HG02840 (cell line): ENCODE measurements at regions not wholly inside any gene's neighbourhood (a gene's known extent, or its start where the extent isn't known, plus 50 kb on each side); places are given as distances from the start of the nearest gene placed in this dataset.
"Not testable (repeated sequence)": the region's sequence is repeated elsewhere in the genome, so short reads cannot be mapped to it uniquely, and the experiment has no call there.

ENCODE experiments used
- ATAC-seq: cut with Tn5 transposase; IDR thresholded peaks from one replicate; pipeline ENCODE4 v1.9.1; 2021; ENCODE audit warnings: mild to moderate bottlenecking, moderate library complexity, moderate number of reproducible peaks; ENCODE audit not compliant: unreplicated experiment, low FRiP score

DNA sequence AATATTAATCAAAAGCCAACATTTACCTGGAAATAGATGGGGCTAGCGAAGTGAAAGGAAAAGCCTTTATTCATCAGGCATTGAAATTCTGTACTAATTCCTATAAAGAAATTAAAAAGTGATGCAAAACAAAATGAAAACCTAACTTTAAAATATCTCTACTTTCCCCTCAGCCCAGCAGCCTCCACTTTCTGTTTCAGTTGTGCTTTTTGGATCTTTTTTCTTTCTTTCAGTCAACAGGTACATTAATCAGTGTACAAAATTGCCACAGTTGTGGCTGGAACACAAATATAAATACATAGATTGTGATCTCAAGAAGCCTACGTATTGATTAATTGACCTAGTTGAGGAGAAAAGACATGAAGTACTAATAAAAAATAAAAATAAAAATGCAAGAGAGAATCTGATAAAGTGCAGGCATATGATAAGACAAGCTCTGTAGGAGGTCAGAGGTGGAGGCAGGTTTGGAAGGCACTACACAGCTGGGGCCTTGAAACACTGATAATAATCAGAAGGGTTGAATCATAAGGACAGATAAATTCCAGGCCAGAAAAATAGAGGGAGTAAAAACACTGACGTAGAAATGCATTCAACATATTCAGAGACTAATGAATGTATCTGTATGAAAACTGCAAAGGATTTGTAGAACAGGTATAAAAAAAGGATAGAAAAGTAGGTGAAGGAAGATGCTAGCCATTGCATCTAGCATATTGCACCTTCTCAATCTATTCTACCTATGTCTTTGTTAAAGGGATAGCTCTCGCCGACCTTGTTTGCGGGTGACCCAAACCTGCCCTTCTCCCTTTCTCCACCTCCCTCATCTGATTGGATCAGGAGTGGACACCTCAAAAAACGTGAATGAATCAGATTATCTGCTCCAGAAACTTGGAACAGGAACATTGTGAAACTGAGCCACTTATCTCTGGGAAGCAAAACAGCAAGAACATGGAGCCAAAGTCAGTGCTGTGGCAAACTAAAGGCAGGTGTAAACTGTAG is 607.8 kb upstream of the ADGRL2 start:
- no peak for ATAC-seq

DNA sequence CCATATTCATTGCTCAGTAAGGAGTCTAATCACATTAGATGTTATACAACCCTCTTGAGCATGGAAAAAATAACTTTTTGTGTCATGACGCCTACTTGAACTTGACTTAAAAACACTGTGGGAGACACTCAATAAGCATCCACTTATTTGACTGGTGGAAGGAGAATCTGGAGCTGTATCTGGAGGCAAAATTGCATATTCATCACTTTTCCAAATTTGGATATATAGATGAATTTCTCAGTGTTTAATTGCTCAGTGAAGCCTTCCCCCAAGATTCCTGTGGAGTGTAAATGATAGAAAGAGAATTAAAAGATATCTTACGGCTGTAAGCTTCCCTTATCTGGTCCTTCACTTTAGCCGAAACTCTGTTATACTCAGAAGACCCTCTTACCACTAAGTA is 610.7 kb upstream of the ADGRL2 start:
- ATAC-seq = no peak

DNA sequence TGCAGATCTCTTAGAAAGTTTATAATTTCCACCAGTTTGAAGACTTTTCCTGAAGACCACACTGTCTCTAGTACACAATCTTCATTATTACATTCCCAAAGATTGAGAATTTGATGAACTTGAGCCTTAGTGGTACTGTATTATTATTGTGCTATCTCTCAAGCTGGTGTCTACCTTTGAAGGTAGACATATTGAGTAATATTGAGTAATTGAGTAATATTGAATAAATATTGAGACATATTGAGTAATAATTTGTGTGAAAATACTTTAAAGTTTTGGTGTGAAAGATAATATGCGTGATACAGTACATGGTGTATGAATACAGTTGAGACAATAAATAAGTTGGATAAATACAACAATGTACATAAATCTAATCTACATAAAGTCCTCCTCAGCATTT is 613.1 kb upstream of the ADGRL2 start:
- ATAC-seq = no peak

DNA sequence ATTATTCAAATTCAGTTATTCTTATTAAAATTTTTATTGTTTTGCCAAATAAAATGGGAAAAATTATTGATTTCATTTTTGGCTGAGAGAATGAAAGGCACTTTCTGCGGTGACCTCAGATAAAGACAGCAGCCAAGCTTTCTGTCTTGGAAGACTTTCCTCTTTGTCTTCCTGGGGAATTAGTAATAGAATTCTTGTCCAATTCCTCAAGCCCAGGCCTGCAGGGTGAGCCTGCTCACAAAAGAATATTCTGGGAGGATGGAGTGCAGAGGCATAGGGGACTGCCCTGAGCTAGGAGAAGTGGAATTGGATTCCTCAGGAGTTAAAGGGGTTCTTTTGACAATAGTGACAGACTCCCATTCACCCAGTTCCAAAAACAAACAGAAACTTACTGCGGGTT is 614.5 kb upstream of the ADGRL2 start:
- no peak for ATAC-seq

DNA sequence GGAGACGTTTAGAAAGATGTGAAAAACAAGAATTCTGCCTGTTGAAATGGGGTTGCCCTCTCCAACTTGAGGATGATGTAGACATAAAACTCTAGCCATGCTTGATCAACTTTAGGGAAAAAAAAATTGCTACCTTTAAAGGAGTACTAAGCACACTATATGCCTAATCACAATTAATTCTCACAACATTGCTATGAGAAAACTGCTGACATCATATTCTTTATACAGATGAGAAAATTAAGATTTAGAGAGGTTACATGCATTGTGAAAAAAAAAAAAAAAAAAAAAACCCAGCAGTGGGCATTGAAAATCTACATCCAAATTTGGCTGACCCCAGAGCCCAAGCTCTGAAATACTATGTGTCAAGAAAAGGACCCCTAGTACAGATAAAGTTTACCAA is 617.2 kb upstream of the ADGRL2 start:
- ATAC-seq = no peak

DNA sequence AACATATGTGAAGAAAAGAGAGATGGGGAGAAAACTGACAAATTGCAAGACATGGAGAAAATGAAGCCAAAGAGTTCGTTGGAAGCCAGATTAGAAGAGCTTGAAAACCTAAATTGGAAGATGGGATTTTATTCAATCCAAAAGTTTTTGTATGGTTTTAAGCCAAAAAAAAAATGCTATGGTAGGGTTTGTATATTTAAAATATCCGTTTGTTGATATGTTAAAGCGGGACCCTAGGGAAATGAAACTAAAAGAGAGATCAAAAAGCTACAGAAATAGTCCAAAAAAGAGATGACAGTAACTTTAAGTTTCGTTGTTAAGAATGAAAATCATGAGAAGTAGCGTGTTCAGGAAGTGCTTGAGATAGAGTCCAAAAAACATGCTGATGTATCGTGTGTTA is 617.7 kb upstream of the ADGRL2 start:
- ATAC-seq = no peak

DNA sequence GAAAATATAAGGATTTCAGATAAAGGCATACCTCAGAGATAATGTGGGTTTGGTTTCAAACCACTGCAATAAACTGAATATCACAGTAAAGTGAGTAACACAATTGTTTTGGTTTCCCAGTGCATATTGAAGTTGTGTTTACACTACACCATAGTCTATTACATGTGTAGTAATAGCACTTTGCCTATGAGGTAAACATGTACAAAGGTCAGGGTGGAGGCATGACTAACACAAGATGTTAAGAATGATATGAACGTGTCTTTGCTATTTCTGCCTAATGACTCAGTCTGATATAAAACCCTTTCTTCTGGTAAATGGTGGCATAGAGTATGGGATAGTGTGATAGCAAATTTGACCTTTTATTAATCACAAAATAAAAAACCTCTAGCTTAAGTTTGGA is 621.5 kb upstream of the ADGRL2 start:
- no peak for ATAC-seq

DNA sequence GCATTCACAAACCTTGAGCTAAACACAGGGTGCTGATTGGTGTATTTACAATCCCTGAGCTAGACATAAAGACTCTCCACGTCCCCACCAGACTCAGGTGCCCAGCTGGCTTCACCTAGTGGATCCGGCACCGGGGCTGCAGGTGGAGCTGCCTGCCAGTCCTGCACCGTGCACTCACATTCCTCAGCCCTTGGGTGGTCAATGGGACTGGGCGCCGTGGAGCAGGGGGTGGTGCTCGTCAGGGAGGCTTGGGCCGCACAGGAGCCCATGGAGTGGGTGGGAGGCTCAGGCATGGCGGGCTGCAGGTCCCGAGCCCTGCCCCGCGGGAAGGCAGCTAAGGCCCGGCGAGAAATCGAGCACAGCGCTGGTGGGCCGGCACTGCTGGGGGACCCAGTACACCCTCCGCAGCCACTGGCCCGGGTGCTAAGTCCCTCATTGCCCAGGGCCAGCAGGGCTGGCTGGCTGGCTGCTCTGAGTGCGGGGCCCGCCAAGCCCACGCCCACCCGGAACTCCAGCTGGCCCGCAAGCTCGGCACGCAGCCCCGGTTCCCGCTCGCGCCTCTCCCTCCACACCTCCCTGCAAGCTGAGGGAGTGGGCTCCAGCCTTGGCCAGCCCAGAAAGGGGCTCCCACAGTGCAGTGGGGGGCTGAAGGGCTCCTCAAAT is 622.2 kb upstream of the ADGRL2 start:
- ATAC-seq = not testable (repeated sequence)

DNA sequence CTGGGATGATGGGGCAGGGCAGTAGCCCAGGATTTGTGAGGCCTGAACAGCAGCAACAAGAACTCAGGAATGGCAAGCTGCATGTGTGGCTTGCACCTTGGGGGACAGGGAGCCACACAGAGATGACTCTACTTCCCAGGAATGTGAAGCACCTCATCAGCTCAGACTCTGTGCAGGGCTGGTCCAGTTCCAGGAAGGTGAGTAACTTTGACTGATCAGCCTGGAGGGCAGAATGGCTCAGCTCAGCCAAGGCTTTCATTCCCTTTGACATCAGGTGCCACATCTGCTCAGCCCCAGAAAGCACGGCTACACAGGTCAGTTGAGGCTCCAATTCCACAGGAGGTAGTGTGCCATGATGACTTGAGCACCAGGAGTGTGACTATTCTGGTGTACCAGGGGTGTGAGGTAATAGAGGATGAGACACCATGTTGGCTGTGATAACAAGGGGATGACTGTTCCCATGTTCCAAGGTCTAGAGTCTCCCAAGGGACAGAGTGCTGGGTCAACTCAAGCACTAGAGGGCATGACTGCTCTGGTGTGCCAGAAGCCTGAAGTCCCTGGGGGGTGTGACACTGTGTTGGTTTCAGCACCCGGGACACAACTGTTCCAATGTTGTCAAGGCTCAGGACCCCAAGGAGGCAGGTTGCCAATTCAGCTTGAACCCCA is 625.8 kb upstream of the ADGRL2 start:
- ATAC-seq = no peak

DNA sequence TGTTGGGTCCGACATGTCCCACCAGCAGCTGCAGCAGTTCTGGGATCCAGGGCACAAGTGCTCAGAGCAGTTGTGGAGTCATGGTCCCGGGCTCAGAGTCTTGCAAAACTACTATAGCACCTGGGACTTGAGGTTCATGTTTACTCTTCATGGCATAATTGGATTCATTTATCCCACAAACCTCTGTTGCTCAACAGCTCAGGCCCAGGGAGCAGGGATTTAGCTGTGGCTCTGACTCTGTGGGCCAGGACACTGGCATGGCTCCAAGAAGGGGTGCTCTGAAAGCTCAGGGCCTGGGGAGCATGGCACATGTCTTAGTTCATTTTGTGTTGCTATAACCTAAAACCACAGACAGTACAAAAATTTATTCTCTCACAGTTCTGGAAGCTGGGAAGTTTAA is 626.7 kb upstream of the ADGRL2 start:
- ATAC-seq = no peak

DNA sequence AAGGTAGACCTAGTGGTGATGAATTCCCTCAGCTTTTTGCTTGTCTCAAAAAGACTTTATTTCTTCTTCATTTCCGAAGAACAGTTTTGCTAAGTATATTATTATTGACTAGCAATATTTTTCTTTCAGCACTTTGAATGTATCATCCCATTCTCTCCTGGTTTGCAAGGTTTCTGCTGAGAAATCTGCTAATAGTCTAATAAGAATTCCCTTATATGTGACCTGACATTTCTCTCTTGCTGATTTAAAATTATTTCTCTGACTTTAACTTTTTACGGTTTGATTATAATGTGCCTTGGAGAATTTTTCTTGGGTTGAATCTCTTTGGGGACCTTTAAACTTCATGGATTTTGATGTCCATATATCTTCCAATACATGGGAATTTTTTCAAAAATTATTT is 628.3 kb upstream of the ADGRL2 start:
- ATAC-seq = no peak

DNA sequence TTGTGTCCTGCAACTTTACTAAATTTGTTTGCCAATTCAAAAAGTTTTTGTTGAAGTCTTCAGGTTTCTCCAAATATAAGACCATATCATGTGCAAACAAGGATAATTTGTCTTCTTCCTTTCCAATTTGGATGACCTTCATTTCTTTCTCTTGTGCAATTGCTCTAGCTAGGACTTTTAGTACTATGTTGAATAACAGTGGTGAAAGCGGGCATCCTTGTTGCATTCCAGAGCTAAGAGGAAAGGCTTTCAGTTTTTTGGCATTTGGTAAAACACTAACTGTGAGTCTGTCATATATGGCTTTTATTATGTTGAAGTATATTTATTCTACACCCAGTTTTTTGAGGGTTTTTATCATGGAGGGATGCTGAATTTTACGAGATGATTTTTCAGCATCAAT is 630.0 kb upstream of the ADGRL2 start:
- ATAC-seq = no peak

DNA sequence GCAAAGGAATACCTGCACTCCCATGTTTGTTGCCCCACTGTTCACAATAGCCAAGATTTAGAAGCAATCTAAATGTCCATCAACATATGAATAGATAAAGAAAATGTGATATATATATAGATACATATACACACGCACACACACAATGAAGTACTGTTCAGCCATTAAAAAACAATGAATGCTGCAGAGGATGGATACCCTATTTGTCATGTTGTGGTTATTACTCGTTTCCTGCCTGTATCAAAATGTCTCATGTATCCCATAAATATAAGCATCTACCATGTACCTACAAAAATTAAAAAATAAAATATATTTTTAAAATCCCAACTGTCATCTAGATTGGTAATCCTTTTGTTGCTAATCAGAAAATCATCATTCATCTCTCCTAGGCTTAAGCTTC is 634.8 kb upstream of the ADGRL2 start:
- ATAC-seq = no peak

DNA sequence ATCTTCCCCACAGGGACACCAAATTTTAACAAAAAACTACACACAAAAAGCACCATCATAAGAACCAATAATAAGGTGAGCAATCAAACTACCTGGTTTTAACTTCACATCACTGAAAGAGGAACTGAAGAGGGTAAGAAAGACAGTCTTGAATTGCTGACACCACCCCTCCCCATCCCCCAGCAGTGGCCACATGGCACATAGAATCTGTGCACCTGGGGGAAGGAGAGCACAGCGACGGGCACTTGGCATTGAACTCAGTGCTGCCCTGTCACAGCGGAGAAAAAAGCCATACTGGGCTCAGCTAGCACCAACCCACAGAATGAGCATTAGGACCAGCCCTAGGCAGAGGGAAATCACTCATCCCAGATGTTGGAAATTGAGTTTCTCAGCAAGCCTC is 640.0 kb upstream of the ADGRL2 start:
- ATAC-seq = no peak

DNA sequence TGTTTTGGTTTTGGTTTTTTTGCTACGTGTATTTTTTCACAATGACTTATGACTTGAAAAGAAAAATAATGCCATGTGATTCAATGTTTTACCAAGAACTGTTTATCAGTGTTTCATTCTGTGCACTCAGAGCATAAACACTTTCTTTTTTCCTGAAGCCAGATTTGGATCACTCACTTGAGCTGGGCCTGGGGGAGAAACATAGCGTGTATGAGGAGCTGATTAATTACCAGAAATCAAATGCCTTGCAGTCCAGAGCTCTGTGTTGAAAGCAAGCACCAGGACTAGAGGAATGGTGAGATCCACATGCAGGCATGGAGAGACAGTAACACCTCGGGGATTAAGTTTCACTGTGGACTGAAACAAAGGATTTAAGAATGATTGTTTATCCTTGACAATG is 642.1 kb upstream of the ADGRL2 start:
- ATAC-seq = no peak

DNA sequence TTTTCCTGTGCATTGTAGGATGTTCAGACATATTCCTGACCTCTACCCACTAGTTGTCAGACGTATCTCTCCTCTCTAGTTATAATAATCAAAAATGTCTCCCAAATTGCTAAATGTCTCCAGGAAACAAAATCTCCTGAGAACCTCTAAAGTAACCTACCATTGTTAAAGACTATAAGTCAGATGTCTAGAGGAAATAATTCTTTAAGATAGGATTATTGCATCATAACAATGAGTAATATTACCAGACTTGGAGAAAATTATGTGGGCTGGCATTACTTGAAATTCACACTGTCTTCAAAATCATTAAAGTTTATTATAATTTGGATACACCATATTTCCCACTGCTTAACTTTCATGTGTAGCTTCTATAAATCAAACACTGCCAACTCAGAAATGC is 643.0 kb upstream of the ADGRL2 start:
- no peak for ATAC-seq

DNA sequence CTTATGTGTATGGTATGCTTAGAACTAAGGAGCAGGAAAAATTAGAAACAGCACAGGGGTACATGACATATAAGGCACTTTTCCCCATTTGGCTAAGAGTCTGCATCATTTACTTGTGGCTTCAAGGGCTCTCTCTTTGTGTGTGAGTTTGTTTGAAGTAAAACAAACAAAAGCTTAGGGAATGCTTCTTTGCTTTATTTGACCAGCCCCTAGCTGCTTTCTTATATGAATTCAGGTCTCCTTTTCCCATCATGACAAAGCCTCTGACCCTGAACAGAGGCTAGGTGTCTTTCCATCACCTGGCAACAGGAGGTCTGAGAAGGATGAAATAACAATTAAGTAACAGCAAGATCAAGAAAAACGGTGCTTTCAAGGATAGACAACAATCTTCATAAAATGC is 643.8 kb upstream of the ADGRL2 start:
- ATAC-seq = no peak

DNA sequence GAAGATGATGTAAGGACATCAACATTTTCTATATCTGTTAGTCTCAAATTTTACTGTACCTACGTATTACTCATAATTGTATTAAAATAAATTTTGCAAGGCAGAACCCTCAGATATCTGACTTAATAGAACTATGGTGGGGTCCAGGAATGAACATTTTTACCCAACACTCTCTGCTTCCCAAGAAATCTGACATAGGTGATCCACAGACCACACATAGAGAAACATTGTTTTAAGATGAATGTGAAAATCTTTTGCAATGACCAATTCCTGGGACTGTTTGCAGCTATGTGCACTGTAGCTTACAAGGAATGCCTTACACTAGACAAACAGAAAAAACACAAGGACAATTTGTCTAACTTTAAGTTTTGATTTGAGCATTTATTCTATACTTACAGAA is 645.6 kb upstream of the ADGRL2 start:
- ATAC-seq = no peak

DNA sequence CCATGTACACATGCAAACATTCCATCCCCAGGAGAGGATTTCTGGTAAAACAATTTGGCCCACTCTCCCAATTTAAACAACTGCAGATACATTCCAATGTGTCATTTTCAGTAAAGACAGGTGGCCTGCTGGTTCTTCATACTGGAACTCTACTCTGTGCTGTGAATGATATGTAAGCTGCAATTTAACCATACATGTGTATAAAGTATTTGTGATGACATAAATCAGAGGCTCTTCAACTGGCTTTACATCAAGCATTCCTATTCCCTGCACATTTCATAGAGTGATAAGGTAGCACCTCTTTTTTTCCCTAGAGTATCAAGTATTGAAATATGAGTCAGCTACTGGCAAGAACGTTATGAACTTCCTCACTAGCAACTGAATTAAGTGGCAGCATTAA is 649.5 kb upstream of the ADGRL2 start:
- ATAC-seq = no peak

DNA sequence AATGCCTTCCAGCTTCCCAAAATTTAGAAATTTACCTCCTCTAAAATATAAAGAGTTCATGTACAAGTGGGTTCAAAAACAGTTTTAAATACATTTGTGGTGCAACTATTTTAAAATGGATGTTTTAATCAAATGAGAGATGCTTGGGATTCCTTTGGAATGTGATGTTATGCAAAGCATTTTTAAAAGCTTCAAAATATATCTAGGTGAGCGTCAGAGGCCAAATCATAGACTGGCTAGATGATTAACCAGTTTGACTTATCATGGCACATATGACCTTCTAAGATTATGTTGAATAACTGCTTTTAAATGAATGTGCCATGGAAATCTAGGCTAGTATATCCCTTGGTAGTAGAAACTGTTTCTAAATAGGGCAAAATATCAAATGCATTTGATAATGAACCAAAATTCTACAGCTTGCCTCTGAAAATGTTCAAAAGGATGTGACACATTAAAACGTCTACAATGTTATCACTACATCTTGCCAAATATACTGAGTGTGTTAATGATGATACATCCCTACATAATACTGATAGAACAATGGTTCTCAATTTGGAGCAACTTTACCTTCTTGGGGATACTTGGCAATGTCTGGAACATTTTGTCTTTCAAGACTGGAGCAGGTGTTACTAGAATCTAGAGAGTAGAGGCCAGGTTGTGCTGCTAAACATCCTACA is 650.9 kb upstream of the ADGRL2 start:
- no peak for ATAC-seq
